HS-5 (cell line): ENCODE measurements at regions not wholly inside any gene's neighbourhood (a gene's known extent, or its start where the extent isn't known, plus 50 kb on each side); places are given as distances from the start of the nearest gene placed in this dataset.

Source experiments
- DNase-seq: peaks from one replicate; pipeline ENCODE4 v3.0.0-alpha.2; 2012; ENCODE audit warnings: low read depth

- no peak for DNase-seq
Observed at GRCh38 chr12:61798778-61799177, 461.4 kb upstream of the USP15 start.

GRCh38 chr12:61804301-61804700 lies 455.9 kb upstream of the USP15 start:
- no peak for DNase-seq

- peak; percentile 15 for DNase-seq
Observed at GRCh38 chr12:61808856-61809255, 451.3 kb upstream of the USP15 start.

- no peak for DNase-seq
Observed at GRCh38 chr12:61810486-61810885, 449.7 kb upstream of the USP15 start.

- DNase-seq, result peak; percentile 15
Observed at GRCh38 chr12:61821381-61821780, 438.8 kb upstream of the USP15 start.

- no peak for DNase-seq
Observed at GRCh38 chr12:61823102-61823501, 437.1 kb upstream of the USP15 start.

- no peak for DNase-seq
Observed at GRCh38 chr12:61846765-61847164, 413.4 kb upstream of the USP15 start.

- DNase-seq, result no peak
Observed at GRCh38 chr12:61848893-61849292, 411.3 kb upstream of the USP15 start.

GRCh38 chr12:61853945-61854344 lies 406.3 kb upstream of the USP15 start:
- no peak for DNase-seq

- no peak for DNase-seq
Observed at GRCh38 chr12:61854902-61855301, 405.3 kb upstream of the USP15 start.

GRCh38 chr12:61857968-61858367 lies 402.2 kb upstream of the USP15 start:
- no peak for DNase-seq

GRCh38 chr12:61860451-61860850 lies 399.8 kb upstream of the USP15 start:
- DNase-seq, result no peak

- no peak for DNase-seq
Observed at GRCh38 chr12:61862986-61863385, 397.2 kb upstream of the USP15 start.

- DNase-seq, result no peak
Observed at GRCh38 chr12:61863811-61864210, 396.4 kb upstream of the USP15 start.

- no peak for DNase-seq
Observed at GRCh38 chr12:61869796-61870195, 390.4 kb upstream of the USP15 start.

- DNase-seq, result no peak
Observed at GRCh38 chr12:61870658-61871484, 389.3 kb upstream of the USP15 start.

GRCh38 chr12:61871485-61871810 lies 388.8 kb upstream of the USP15 start:
- no peak for DNase-seq

- no peak for DNase-seq
Observed at GRCh38 chr12:61879229-61879628, 381.0 kb upstream of the USP15 start.

- DNase-seq, result no peak
Observed at GRCh38 chr12:61880186-61880585, 380.0 kb upstream of the USP15 start.

- DNase-seq, result no peak
Observed at GRCh38 chr12:61891632-61892031, 368.6 kb upstream of the USP15 start.

GRCh38 chr12:61894168-61894567 lies 366.0 kb upstream of the USP15 start:
- no peak for DNase-seq

- no peak for DNase-seq
Observed at GRCh38 chr12:61896436-61896835, 363.8 kb upstream of the USP15 start.

- DNase-seq, result no peak
Observed at GRCh38 chr12:61902403-61902802, 357.8 kb upstream of the USP15 start.

- no peak for DNase-seq
Observed at GRCh38 chr12:61911113-61911512, 349.1 kb upstream of the USP15 start.
